ENCODE measurements at regions not wholly inside any gene's neighbourhood (a gene's known extent, or its start where the extent isn't known, plus 50 kb on each side); places are given as distances from the start of the nearest gene placed in this dataset.

DNA sequence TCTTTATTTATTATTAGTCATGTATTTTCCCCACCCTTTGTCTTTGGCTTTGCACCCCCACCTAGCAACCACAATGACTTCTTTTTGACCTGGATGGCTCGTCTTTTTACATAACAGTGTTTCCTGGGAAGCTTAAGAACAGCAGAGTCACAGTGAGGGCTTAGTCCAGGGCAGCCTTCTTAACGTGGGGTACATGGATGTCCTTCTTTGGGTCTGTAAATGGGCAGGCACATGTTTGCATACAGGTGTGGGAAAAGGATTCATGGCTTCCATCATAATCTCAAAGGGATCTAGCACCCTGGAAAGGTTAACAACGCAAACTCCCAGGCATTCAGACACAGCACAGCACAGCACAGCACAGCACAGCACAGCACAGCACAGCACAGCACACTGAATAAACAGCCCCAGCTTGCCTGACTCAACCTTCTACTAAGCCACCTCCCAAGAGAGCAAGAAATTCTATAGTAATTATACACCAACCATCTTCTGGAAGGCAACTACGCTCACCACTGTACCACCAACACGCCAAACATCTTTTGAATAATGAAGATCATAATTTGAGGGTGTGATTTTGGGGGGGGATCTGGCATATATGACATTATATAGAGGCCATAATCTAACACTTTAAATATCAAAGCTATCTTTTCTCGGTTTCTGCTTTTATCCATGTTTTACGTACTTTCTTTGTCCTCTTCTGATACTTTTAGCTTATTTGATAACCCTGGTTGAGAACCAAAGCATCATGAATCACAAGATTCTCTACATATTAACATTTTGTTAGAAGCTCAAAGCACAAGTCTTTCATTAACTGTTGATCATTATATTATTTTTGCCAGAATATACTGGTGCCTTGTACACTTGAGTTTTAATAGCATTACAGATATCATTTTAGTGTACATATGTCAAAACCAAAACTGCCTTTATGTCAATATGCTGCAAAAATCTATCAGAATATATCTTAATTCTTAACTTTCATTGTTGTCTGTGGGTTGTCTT is 177.2 kb upstream of the KLF14 start:
- no peak overlapping the region for H3K4me3 ChIP-seq (ENCODE audit: low read depth, low read length)
- TF ChIP-seq CTCF (IDR thresholded peaks at IDR 0.05; ENCODE audit: borderline replicate concordance, insufficient read depth, low read depth, low read length), result no peak

DNA sequence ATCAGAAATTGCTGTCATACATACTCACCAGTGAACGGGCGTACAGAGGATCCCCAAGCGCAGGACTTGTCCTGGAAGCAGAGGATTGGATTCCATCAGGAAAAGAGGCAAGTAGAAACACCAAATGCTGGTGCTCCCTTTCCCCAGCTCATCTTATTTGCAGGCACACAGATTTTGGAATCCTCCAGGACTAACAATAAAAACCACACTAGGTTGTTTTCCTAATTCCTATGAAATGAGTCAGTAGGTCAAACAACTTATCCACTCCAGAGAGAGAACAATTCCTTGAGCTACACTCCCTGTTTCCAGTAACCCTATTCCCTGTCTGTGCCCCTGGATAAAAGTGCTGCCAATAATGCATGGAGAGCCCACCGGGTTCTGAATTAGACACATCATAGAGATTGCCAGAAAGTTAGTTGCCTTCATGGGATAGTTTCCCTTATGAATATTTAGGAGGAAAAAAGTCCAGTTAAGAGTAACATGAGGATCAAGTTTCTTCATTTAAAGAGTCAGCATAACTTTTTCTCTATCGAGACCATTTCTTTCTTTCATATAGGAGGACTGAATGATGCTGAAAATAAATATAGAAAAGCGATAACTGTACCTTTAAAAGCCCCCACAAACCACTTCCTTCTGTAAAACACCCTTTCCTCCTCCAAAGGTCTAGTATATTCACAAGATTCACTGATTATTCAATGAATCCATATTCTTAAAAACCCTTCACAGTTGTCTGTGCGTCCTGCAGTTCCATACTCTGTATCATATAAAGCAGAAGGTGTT is 178.3 kb upstream of the KLF14 start:
- H3K4me3 ChIP-seq (ENCODE audit: low read depth, low read length), result peak overlapping the region; percentile 44
- TF ChIP-seq CTCF (IDR thresholded peaks at IDR 0.05; ENCODE audit: borderline replicate concordance, insufficient read depth, low read depth, low read length), result no peak

DNA sequence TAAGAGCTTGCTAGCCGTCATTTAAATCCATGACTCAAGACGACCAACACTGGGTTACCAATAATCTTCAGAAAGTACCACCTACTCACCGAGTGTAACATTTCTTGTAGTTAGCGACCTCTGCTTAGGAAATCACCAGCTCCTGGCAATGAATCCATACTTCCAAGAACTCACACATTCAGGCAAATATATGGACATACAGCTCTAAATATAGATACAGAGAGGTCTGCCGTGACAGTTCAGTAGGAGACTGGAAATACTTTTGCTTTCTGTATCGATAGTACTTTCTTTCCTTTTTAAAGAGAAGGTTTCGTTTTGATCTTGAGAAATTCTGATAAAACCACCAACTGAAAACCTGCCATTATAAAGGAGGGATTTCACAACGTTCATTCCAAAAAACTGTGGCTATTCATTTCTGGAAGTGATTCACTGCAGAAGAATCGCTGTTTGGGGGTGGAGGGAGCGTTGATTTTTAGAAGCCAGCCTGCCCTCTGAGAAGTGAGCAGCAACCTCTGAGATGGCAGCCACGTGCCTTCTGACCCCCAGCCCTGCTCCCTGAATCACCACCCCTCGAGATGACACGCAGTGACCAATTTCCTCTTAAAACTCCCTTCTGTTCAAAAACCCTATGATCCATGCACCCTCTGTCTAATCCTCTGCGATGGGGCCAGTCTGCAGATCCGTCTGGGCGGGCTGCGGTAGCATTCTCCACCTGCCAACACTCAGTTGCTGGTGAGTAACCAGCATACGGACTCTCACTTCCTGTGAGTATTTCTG is 179.0 kb upstream of the KLF14 start:
- peak overlapping the region; percentile 44 for H3K4me3 ChIP-seq (ENCODE audit: low read depth, low read length)
- TF ChIP-seq CTCF (IDR thresholded peaks at IDR 0.05; ENCODE audit: borderline replicate concordance, insufficient read depth, low read depth, low read length), result no peak

- no peak for TF ChIP-seq CTCF (IDR thresholded peaks at IDR 0.05; ENCODE audit: borderline replicate concordance, insufficient read depth, low read depth, low read length)
- H3K4me3 ChIP-seq (ENCODE audit: low read depth, low read length), result no peak overlapping the region
These were observed 179.9 kb upstream of the KLF14 start for GRCh38 chr7:130913639-130914553.

- no peak overlapping the region for H3K4me3 ChIP-seq (ENCODE audit: low read depth, low read length)
- TF ChIP-seq CTCF (IDR thresholded peaks at IDR 0.05; ENCODE audit: borderline replicate concordance, insufficient read depth, low read depth, low read length), result no peak
These were observed 180.7 kb upstream of the KLF14 start for GRCh38 chr7:130914554-130915294.
